Forelimb muscle (tissue), 1 donor: ENCODE measurements at regions not wholly inside any gene's neighbourhood (a gene's known extent, or its start where the extent isn't known, plus 50 kb on each side); places are given as distances from the start of the nearest gene placed in this dataset.

Source experiments
- DNase-seq: peaks from one replicate; pipeline ENCODE4 v3.0.0-alpha.2; 2013; ENCODE audit warnings: low read depth

GRCh38 chr6:105991561-105992314, 94.4 kb upstream of the PRDM1 start:
- DNase-seq = no peak

- DNase-seq = no peak
Observed at GRCh38 chr6:105990151-105990550, 96.0 kb upstream of the PRDM1 start.

GRCh38 chr6:105988812-105989577, 97.1 kb upstream of the PRDM1 start:
- no peak for DNase-seq

GRCh38 chr6:105988321-105988720, 97.8 kb upstream of the PRDM1 start:
- no peak for DNase-seq

GRCh38 chr6:105987516-105987915, 98.6 kb upstream of the PRDM1 start:
- no peak for DNase-seq

- DNase-seq = no peak
Observed at GRCh38 chr6:105986998-105987397, 99.1 kb upstream of the PRDM1 start.

- DNase-seq = no peak
Observed at GRCh38 chr6:105985816-105986632, 100.1 kb upstream of the PRDM1 start.

GRCh38 chr6:105985098-105985815, 100.9 kb upstream of the PRDM1 start:
- DNase-seq = no peak

- DNase-seq = no peak
Observed at GRCh38 chr6:105983763-105984162, 102.4 kb upstream of the PRDM1 start.

- DNase-seq = no peak
Observed at GRCh38 chr6:105982761-105983540, 103.2 kb upstream of the PRDM1 start.

- no peak for DNase-seq
Observed at GRCh38 chr6:105981888-105982358, 104.2 kb upstream of the PRDM1 start.

GRCh38 chr6:105981002-105981887, 104.9 kb upstream of the PRDM1 start:
- no peak for DNase-seq

- no peak for DNase-seq
Observed at GRCh38 chr6:105978974-105979373, 107.2 kb upstream of the PRDM1 start.

GRCh38 chr6:105977934-105978504, 108.1 kb upstream of the PRDM1 start:
- no peak for DNase-seq

GRCh38 chr6:105974986-105975385, 111.2 kb upstream of the PRDM1 start:
- DNase-seq = no peak

- DNase-seq = no peak
Observed at GRCh38 chr6:105972440-105972839, 113.7 kb upstream of the PRDM1 start.

- no peak for DNase-seq
Observed at GRCh38 chr6:105968603-105969333, 117.4 kb upstream of the PRDM1 start.

- no peak for DNase-seq
Observed at GRCh38 chr6:105967917-105968602, 118.1 kb upstream of the PRDM1 start.
